GM10266 (cell line): ENCODE measurements at regions not wholly inside any gene's neighbourhood (a gene's known extent, or its start where the extent isn't known, plus 50 kb on each side); places are given as distances from the start of the nearest gene placed in this dataset.

Experiments used
- DNase-seq: peaks from one replicate; pipeline ENCODE4 v3.0.0; 2012; ENCODE audit errors: extremely low spot score
- TF ChIP-seq, protein P1 (sequence below): IDR thresholded peaks from 2 replicates; pipeline ENCODE4 v1.5.1; 2012; ENCODE audit warnings: mild to moderate bottlenecking, low read depth; ENCODE audit not compliant: control insufficient read depth, insufficient read depth; ENCODE audit errors: missing control alignments

GRCh38 chr20:23163562-23163961 lies 77.4 kb upstream of the CD93 start:
- TF ChIP-seq, protein P1, sequence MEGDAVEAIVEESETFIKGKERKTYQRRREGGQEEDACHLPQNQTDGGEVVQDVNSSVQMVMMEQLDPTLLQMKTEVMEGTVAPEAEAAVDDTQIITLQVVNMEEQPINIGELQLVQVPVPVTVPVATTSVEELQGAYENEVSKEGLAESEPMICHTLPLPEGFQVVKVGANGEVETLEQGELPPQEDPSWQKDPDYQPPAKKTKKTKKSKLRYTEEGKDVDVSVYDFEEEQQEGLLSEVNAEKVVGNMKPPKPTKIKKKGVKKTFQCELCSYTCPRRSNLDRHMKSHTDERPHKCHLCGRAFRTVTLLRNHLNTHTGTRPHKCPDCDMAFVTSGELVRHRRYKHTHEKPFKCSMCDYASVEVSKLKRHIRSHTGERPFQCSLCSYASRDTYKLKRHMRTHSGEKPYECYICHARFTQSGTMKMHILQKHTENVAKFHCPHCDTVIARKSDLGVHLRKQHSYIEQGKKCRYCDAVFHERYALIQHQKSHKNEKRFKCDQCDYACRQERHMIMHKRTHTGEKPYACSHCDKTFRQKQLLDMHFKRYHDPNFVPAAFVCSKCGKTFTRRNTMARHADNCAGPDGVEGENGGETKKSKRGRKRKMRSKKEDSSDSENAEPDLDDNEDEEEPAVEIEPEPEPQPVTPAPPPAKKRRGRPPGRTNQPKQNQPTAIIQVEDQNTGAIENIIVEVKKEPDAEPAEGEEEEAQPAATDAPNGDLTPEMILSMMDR = no peak
- DNase-seq = no peak

- no peak for DNase-seq
Measured at GRCh38 chr20:23162887-23163286, 76.8 kb upstream of the CD93 start.

GRCh38 chr20:23161968-23162696 lies 76.0 kb upstream of the CD93 start:
- no peak for DNase-seq
- TF ChIP-seq, protein P1 = no peak

More at GRCh38 chr20:23162887-23163286, 76.8 kb upstream of the CD93 start:
- TF ChIP-seq, protein P1 = no peak

DNA sequence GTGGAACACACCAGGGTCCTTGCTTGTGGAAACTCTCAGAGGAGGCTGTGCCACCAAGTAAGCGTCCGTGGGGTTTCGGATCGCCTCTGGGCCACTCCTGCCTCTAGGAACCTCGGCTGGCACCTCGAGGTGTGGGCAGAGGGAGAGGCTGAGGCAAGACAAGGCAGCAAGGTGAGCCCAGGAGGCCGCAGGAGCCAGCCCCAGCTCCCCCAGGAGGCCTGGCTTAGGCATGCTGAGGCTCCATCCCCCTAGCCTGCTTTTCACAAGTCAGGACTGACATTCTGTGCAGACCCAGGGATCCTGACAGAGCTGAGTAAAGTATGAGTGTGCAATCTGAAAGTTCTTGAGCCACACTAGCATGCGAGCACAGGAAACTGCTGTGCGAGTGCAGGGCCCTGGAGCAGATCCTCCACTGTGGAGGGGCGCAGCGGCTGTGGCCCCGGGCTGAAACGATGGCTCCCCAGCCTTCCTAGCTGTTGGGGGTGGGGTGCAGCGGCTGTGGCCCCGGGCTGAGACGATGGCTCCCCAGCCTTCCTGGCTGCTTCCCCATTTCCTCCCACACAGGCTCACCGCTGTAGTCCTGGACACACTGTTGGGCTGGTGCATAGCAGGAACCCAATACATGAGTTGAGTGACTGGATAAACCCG lies 75.2 kb upstream of the CD93 start:
- DNase-seq = no peak
- TF ChIP-seq, protein P1 = no peak

DNA sequence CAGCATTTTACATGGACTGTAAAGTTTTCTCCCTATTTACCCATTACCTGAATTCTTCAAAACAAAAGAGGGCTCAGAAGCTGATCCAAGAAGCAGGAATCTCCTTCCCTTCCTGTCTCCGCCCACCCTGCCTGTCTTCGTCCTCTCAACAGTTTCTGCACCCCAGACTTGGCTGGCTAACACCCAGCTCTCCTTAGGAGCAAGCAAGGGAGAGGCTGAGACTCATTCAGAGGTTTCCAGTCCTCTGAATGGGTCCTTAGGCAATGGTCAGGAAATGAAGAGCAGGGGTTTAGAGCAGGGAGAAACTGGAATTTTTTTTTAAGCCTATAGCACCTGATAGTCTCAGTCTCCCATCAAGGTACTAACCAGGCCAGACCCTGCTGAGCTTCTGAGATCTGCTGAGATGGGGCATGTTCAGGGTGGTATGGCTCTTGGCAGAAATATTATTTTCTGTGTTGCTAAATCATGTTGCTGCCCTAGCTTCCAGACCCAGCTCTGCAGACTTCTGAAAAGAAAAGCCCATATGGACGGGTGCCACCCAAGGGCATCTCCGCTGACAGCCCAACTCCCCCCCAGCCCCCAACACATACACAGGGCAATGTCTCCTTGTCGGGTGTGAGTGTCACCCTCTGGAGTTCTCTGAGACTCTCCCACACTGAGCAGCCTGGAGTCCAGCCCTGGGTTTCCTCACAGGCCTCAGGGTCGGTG lies 74.6 kb upstream of the CD93 start:
- DNase-seq = no peak
- TF ChIP-seq, protein P1 = no peak

DNA sequence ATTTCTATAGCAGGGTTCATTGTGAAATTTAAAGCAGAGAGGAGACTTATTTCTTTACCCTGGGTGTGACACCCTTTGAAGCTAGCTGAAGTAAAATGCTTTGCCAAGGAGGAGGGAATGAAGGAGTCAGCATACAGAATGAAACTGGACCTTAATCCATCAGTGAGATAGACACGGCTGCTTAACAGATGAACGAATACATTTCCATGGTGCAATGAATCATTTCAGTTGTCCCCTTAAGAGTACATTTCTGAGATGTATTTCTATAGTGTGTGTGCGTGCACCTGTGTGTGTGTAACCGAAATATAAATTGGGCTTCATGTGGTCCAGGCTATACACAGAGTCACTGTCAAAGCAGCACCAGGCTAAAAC lies 73.8 kb upstream of the CD93 start:
- TF ChIP-seq, protein P1 = no peak
- no peak for DNase-seq
